HG02885 (cell line): ENCODE measurements at regions not wholly inside any gene's neighbourhood (a gene's known extent, or its start where the extent isn't known, plus 50 kb on each side); places are given as distances from the start of the nearest gene placed in this dataset.
A peak's percentile ranks its signal among the peaks of the same experiment; 100 is the strongest.
"Not testable (repeated sequence)": the region's sequence is repeated elsewhere in the genome, so short reads cannot be mapped to it uniquely, and the experiment has no call there.

Source experiments
- ATAC-seq: cut with Tn5 transposase; IDR thresholded peaks from one replicate; pipeline ENCODE4 v1.9.1; 2021; ENCODE audit warnings: mild to moderate bottlenecking; ENCODE audit not compliant: unreplicated experiment, poor library complexity

DNA sequence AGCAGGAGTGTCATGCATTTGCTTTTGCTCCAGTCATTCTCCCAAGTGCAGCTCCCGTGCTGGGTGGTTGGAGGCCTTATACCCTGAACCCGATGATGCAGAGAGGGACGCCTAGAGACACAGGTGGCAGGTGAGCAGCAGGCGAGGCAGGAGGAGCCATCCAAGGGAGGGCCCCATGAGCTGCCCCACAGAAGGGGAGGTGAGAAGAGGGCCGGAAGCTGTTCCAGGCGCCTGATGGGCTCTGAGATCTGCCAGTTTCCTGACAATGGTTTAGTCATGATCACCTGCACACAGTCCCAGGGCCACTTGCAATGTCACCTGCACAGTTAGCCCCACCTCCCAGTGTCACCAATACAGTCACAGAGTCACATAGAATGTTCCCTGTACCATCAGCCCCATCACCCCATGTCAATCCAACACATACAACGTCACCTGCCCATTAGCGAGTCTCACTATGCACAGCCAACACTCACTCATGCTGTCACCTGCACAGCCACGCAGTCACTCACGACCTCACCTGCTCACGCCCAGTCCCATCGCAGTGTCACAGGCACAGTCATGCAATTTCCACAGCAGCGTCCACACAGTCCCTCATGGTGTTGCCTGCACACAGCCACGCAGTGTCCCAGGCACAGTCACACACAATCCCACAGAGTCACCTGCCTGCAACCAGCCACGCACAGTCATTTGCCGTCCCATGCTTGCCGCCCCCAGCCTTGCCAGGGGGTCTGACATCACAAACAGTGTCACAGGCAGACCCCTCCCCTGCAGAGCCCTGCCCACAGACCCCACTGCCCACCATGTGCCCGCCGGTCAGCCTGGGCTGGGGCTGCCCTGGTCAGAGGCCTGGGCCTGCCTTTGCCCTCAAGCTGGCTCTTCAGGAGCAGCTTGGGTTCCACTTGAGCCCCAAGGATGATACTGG lies 113.4 kb downstream of the LHX2 start:
- no peak for ATAC-seq

GRCh38 chr9:124125651-124125977 lies 114.0 kb downstream of the LHX2 start:
- no peak for ATAC-seq

GRCh38 chr9:124126648-124127646 lies 115.4 kb downstream of the LHX2 start:
- peak; percentile 66 for ATAC-seq

DNA sequence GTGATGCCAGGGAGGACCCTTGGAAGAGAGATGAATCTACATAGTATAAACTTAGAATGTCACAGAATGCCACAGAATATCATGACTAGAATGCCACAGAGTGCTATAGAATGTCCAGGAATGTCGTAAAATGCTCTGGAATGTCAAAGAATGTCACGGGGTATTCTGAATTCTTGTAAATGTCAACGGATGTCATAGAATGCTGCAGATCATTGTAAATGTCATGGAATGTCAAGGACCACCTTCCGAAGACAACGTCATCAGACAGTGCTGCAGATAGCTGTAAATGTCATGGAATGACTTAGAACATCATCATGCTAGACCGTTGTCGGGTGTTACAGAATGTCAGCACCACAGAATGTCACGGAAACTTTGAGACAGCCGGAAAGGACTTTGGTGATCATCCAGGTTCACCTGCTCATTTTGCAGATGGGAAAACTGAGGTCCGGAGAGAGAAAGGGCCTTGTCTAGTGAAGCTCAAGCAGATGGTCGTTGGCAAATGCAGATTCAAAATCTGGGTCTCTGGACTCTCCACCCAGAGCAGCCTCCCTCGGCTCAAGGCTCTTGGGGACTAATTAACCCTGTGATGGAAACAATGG lies 117.1 kb downstream of the LHX2 start:
- no peak for ATAC-seq

GRCh38 chr9:124130277-124131075 lies 118.9 kb downstream of the LHX2 start:
- no peak for ATAC-seq

DNA sequence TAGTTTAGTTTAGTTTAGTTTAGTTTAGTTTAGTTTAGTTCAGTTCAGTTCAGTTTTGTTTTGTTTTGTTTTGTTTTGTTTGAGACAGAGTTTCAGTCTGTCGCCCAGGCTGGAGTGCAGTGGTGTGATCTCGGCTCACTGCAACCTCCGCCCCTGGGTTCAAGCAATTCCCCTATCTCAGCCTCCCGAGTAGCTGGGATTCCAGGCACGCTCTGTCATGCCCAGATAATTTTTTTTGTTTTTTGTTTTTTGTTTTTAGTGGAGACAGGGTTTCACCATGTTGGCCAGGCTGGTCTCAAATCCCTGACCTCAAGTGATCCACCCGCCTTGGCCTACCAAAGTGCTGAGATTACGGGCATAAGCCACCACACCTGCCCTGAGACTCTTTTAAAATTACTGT lies 120.0 kb downstream of the LHX2 start:
- not testable (repeated sequence) for ATAC-seq

DNA sequence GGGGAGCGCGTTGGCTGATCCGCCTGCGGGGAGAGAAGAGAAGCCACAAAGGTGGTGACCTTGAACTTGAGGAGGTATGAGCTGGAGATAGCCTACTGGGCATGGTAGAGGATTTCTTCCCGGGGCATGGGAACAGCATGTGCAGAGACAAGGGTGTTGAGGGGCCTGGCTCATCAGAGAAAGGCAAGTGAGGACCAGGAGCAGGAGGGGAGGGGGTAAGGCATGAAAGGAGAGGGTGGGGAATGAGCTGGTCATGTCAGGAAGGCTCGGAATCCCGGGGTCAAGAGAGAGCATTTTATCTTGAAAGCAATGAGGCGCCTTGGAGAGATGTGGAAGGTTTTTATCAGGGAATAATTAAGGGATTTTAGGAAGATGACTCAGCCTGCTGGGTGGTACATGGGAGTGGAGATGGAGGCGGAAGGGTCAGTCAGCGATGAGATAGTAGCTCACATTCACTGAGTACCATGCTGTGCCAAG lies 121.1 kb downstream of the LHX2 start:
- ATAC-seq, result no peak

GRCh38 chr9:124133727-124134126 lies 122.2 kb downstream of the LHX2 start:
- no peak for ATAC-seq

- no peak for ATAC-seq
Measured at GRCh38 chr9:124134526-124134925, 123.0 kb downstream of the LHX2 start.

- ATAC-seq, result no peak
Measured at GRCh38 chr9:124135813-124136365, 121.9 kb upstream of the NEK6 start.

DNA sequence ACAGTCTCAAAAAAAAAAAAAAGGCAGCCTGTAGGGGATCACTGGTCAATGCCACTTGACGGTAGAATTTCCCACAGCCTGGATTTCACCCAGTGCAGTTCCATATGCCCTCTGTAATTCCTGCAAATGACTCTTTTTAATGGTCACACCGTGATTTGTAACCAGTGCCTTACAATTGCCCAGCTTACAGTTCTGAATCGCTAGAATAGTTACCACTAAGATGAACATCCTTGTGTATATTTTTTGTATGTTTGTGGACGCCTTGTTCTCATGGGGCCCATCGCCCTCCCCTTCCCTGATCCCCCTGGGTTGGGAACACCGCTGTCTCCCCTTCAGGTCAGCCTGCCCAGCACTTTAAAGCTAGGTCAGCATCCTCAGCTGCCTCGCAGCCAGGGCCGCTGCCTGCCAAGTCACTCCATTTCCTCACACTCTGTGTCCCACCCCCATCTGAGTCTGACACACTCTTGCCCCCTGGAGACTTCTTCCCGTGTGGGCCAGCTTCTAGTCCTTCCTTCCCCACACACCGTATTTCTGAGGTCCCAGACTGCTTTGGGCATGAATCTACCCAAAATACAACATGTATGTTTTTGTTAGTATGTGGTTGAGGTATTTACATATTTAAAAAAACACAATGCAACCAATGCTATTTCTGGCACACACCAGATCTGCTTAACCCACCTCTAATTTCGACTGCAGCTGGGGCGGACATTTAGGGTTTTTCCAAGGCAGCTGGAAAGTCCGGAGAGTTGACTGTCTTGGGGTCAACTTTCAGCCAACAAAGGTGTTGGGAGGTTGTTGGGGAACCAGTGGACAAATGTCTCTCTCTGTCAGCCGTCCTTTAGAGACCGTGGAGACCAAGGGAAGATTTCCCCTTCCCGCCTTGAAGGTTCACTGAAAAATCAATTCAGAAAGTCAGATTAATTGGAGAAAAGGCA lies 120.5 kb upstream of the NEK6 start:
- peak; percentile 80 for ATAC-seq

DNA sequence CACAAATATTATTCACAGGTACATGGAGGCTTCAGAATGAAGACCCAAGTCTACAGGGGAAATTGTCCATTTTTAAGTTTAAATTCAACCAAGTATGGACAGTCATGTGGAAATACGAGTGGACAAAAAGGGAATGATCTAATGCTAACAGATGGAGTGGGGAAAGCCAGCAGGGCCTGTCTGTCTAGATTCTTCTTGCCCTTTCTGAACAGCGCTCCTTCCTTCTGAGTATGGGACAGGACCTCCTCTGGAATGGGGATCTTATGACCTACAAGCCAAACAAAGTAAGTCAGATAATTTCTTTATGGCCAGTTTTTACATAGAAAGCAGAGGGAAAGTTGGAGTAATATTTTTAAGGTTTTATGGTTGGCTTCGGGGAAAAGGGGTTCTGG lies 119.8 kb upstream of the NEK6 start:
- no peak for ATAC-seq

GRCh38 chr9:124139001-124139400 lies 118.7 kb upstream of the NEK6 start:
- ATAC-seq, result no peak

GRCh38 chr9:124140941-124141568 lies 116.7 kb upstream of the NEK6 start:
- ATAC-seq, result no peak

GRCh38 chr9:124144561-124145123 lies 113.1 kb upstream of the NEK6 start:
- not testable (repeated sequence) for ATAC-seq

DNA sequence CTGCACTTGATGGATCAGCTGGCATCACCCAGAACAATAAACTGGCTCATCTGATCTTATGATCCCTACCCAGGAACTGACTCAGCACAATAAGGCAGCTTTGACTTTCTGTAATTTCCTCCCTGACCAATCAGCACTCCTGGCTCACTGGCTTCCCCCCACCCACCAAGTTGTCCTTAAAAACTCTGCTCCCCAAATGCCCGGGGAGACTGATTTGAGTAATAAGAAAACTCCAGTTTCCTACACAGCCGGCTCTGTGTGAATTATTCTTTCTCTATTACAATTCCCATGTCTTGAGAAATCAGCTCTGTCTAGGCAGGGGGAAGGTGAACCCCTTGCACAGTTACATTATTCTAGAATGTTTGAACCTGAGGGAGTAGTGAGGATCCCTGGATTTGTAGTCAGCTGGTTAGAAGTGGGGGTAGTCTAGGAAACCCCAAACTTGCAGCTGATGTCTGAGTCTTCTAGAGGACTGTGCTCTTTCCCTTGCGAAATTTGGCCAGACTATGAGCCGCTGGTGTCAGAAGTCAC lies 111.7 kb upstream of the NEK6 start:
- ATAC-seq, result no peak

- no peak for ATAC-seq
Measured at GRCh38 chr9:124149992-124150391, 107.8 kb upstream of the NEK6 start.
